ENCODE measurements at regions not wholly inside any gene's neighbourhood (a gene's known extent, or its start where the extent isn't known, plus 50 kb on each side); places are given as distances from the start of the nearest gene placed in this dataset.

DNA sequence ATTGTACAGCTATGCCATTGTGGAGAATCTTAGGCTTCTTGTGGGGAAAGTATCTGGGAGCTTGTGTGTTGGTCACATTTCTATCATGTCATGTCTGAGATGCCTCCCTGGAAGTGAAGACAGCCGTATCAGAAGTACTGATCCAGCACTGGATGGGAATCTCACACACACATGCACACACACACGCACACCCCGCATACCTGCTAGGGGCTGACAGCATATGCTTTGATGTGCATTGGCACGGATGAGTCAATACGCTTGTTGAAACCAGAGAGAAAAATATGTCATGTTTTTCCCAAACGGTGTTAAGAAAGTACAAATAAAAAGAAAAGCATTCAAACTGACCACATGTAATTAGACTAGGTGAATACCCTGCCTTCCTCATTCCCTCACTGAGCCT is 260.8 kb downstream of the KTN1 start:
- H3K36me3 Mint-ChIP-seq (ENCODE audit: low read depth): peaks cover 2% of the 10 kb centered on the region
- peaks cover 2% of the 10 kb centered on the region for H3K9me3 Mint-ChIP-seq
- TF ChIP-seq CTCF (conservative IDR thresholded peaks at IDR 0.05): no peak
- H3K27ac Mint-ChIP-seq (ENCODE audit: unreplicated experiment): no peak overlapping the region
- no peaks in the 10 kb centered on the region for H3K27me3 Mint-ChIP-seq (ENCODE audit: low read depth)
- H3K4me3 Mint-ChIP-seq: no peak overlapping the region
- H3K4me1 Mint-ChIP-seq: no peaks in the 10 kb centered on the region
- DNase-seq (ENCODE audit: low read depth, low spot score): no peak

GRCh38 chr14:55841625-55842024 is 261.6 kb downstream of the KTN1 start:
- DNase-seq (ENCODE audit: low read depth, low spot score): no peak
- no peak overlapping the region for H3K4me3 Mint-ChIP-seq
- H3K36me3 Mint-ChIP-seq (ENCODE audit: low read depth): peaks cover 2% of the 10 kb centered on the region
- no peak overlapping the region for H3K27ac Mint-ChIP-seq (ENCODE audit: unreplicated experiment)
- H3K9me3 Mint-ChIP-seq: peaks cover 6% of the 10 kb centered on the region
- no peaks in the 10 kb centered on the region for H3K4me1 Mint-ChIP-seq
- H3K27me3 Mint-ChIP-seq (ENCODE audit: low read depth): no peaks in the 10 kb centered on the region
- TF ChIP-seq CTCF (conservative IDR thresholded peaks at IDR 0.05): no peak

- Mint-ChIP-seq H3K27ac (ENCODE audit: unreplicated experiment) (no peak overlapping the region), H3K36me3 (ENCODE audit: low read depth) (peaks cover 2% of the 10 kb centered on the region), H3K4me3 (no peak overlapping the region), H3K27me3 (ENCODE audit: low read depth) (no peaks in the 10 kb centered on the region), H3K9me3 (peaks cover 6% of the 10 kb centered on the region), H3K4me1 (no peaks in the 10 kb centered on the region)
- TF ChIP-seq CTCF (conservative IDR thresholded peaks at IDR 0.05): peak; percentile 45
- DNase-seq (ENCODE audit: low read depth, low spot score): no peak
These were observed 263.9 kb downstream of the KTN1 start for GRCh38 chr14:55843718-55844403.

GRCh38 chr14:55845963-55846825 is 266.2 kb downstream of the KTN1 start:
- Mint-ChIP-seq H3K4me1 (no peaks in the 10 kb centered on the region), H3K27ac (ENCODE audit: unreplicated experiment) (no peak overlapping the region)

More at GRCh38 chr14:55845963-55846825, 266.2 kb downstream of the KTN1 start:
- no peaks in the 10 kb centered on the region for H3K27me3 Mint-ChIP-seq (ENCODE audit: low read depth)
- peaks cover 2% of the 10 kb centered on the region for H3K36me3 Mint-ChIP-seq (ENCODE audit: low read depth)
- H3K9me3 Mint-ChIP-seq: peaks cover 4% of the 10 kb centered on the region
- DNase-seq (ENCODE audit: low read depth, low spot score): no peak
- TF ChIP-seq CTCF (conservative IDR thresholded peaks at IDR 0.05): no peak
- no peak overlapping the region for H3K4me3 Mint-ChIP-seq
